GM04503 (cell line): ENCODE measurements at regions not wholly inside any gene's neighbourhood (a gene's known extent, or its start where the extent isn't known, plus 50 kb on each side); places are given as distances from the start of the nearest gene placed in this dataset.

ENCODE experiments used
- DNase-seq: peaks from one replicate; pipeline ENCODE4 v3.0.0-alpha.2; 2012; ENCODE audit warnings: low read depth

DNA sequence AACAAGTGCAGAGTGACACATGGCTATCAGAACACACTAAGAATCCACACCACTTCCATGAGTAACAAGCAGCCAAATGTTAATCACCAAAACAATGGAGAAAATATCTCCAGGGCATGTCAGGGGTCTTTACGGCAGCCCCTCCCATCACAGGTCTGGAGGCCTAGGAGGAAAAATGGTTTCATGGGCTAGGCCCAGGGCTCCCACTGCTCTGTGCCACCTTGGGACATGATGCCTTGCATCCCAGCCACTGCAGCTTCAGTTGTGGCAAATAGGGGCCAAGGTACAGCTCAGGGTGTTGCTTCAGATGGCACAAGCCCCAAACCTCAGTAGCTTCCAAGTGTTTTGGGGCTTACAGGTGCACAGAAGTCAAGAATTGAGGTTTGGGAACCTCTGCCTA, 66.6 kb downstream of the NEURL3 start:
- DNase-seq, result no peak

DNA sequence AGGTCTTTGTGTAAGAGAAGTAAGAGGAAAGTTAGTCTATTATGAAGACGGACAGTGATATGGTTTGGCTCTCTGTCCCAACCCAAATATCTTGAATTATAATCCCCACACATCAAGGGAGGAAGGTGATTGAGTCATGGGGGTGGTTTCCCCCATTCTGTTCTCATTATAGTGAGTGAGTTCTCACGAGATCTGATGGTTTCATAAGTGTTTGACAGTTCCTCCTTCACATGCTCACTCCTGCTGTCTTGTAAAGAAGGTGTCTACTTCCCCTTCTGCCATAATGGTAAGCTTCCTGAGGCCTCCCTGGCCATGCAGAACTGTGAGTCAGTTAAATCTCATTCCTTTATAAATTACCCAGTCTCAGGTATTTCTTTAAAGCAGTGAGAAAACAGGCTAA, 67.6 kb downstream of the NEURL3 start:
- DNase-seq, result no peak

DNA sequence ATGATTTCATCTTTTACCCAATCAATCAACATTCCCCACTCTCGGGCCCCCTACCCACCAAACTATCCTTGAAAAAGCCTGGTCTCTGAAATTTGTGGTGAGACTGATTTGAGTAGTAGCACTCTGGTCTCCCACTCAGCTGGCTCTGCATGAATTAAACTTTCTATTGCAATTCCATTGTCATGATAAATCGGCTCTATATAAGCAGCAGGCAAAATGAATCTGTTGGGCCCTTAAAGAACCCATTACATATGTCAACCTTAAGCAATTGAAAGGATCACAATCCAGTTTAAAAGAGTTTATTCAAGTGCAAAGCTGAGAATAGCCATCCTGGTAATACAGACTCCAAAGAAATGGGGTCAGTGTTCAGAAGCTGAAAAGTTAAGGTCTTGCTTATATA, 68.2 kb downstream of the NEURL3 start:
- no peak for DNase-seq

DNA sequence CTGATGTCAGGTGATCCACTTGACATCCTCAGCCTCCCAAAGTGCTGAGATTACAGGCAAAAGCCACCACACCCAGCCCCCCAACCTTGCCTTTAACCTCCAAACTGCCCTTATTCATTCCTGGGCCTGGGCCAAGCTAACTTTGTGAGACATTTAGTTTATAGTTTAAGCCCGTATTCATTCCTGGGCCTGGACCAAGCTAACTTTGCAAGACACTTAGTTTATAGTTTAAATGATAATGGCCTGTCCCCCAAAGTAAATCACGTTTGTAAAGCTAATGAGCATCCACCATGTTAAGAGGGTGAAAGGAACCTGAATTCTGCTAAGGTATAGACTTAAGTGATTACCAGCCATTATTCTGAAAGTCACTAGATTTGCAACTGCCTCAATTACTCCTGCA, 68.7 kb downstream of the NEURL3 start:
- DNase-seq, result no peak

DNA sequence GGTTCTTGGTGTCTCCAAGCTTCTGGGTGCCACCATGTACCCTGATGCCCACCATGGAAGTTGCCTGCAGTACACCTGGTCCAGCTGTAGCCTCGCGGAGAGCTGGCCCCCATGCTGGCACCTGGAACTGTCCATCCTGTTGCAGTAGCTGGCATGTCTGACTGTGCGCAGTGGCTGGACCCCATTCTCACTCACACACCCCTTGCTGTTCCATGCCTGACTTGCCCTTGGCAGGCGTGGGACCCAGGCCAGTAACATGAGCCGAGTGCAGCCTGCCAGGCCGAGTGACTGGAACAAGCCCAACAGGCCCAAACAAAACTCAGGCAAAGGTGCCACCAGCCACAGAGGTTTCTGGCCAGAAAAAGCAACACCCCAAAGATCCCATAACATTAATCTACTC, 73.8 kb downstream of the NEURL3 start:
- DNase-seq, result no peak

- DNase-seq, result no peak
Observed at GRCh38 chr2:96430394-96430988, 74.7 kb downstream of the NEURL3 start.

GRCh38 chr2:96427917-96428316, 77.2 kb downstream of the NEURL3 start:
- DNase-seq, result peak; percentile 46

- no peak for DNase-seq
Observed at GRCh38 chr2:96427169-96427568, 78.0 kb downstream of the NEURL3 start.

DNA sequence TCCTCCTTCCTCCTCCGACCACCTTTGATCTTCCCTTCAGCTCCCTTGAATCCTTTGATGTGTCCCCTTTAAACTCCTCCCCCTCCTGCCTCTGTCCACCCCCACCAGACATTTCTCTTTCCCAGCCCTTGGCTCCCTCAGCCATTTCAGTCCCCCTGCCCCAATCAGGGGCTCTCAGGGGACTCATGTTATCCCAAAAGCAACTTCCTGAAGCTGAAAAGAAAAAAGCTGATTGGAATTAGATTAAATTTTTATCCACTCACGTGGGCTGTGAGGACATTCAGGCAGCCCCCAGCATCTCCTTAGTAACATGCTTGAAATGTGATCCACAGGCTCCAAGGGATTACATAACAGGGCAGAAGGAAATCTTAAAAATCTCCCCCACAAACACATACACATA, 81.3 kb downstream of the NEURL3 start:
- no peak for DNase-seq
